GM12878 (cell line): ENCODE measurements at regions not wholly inside any gene's neighbourhood (a gene's known extent, or its start where the extent isn't known, plus 50 kb on each side); places are given as distances from the start of the nearest gene placed in this dataset.

ENCODE experiments used
- ATAC-seq: fragments of 200-7000 bp; cut with Tn5 transposase; 3 replicates; pipeline ENCODE4 v1.9.1; 2020; ENCODE audit warnings: mild to moderate bottlenecking, moderate library complexity
- BruUV-seq: library from RNA; stranded (reverse); fragments of 400-500 nt; replicated peaks from 2 replicates; lab custom pipeline; 2021; lab: Mats Ljungman, UMichigan
- CTCF ChIA-PET: fragments of 300-600 bp; sonication (Branson Sonifier 250); formaldehyde crosslinking; extraction: SDS; loops from one replicate; lab custom pipeline; 2021; ENCODE audit warnings: inconsistent platforms; lab: Yijun Ruan, JAX
- POLR2A ChIA-PET: fragments of 350-600 bp; formaldehyde crosslinking; extraction: SDS; loops from one replicate; lab custom pipeline; 2021; ENCODE audit warnings: inconsistent platforms; lab: Charles Lee
- RAD21 ChIA-PET: fragments of 300-600 bp; sonication (Branson Sonifier 250); formaldehyde crosslinking; loops from one replicate; lab custom pipeline; 2023; ENCODE audit warnings: antibody characterized with exemption; ENCODE audit not compliant: unreplicated experiment; lab: Charles Lee
- SMC1A ChIA-PET: fragments of 300-600 bp; sonication (Branson Sonifier 250); formaldehyde crosslinking; loops from one replicate; lab custom pipeline; 2023; ENCODE audit not compliant: unreplicated experiment, uncharacterized antibody; lab: Charles Lee
- DNase-seq: peaks from one replicate; pipeline ENCODE4 v3.0.0-alpha.2; 2011; ENCODE audit warnings: low read depth, low spot score
- FAIRE-seq: peaks from 3 replicates; lab custom pipeline; 2011; peaks lifted over from hg19 to GRCh38; lab: Jason Lieb, UNC
- H2AFZ ChIP-seq: 2 replicates; pipeline ENCODE4 v1.6.0; 2011; ENCODE audit warnings: low read depth, low read length, control low read depth; ENCODE audit not compliant: control insufficient read depth
- H3K27ac ChIP-seq: 2 replicates; pipeline ENCODE4 v1.5.1; 2011; ENCODE audit warnings: control low read depth; ENCODE audit not compliant: control insufficient read depth, insufficient read depth
- H3K27me3 ChIP-seq, 2 experiments: replicated peaks in 1 of 2; 2 replicates each; pipeline versions ENCODE4 v1.6.0 to v1.6.1; 2011; ENCODE audit warnings: low read length in 1 of 2; ENCODE audit not compliant: control insufficient read depth in 2 of 2, insufficient read depth in 2 of 2
- H3K36me3 ChIP-seq, 2 experiments: 2 replicates each; pipeline ENCODE4 v1.5.1; 2011; ENCODE audit warnings: low read length in 1 of 2; ENCODE audit not compliant: control insufficient read depth in 2 of 2, insufficient read depth in 2 of 2
- H3K4me1 ChIP-seq: 2 replicates; pipeline ENCODE4 v1.6.1; 2011; ENCODE audit warnings: mild to moderate bottlenecking, low read length, moderate library complexity, mixed read lengths; ENCODE audit not compliant: control insufficient read depth, insufficient read depth
- H3K4me2 ChIP-seq: 2 replicates; pipeline ENCODE4 v1.6.0; 2011; ENCODE audit warnings: control low read depth; ENCODE audit not compliant: control insufficient read depth, insufficient read depth
- H3K4me3 ChIP-seq: fragments of 200-600 bp; sonication (generic); 2 replicates; pipeline ENCODE4 v1.5.1; 2016
- H3K79me2 ChIP-seq: 2 replicates; pipeline ENCODE4 v1.6.0; 2011; ENCODE audit warnings: low read length; ENCODE audit not compliant: control insufficient read depth, insufficient read depth
- H3K9ac ChIP-seq: 2 replicates; pipeline ENCODE4 v1.8.0; 2011; ENCODE audit warnings: low read length, control low read depth, mixed read lengths; ENCODE audit not compliant: control insufficient read depth, insufficient read depth
- H3K9me3 ChIP-seq: replicated peaks from 3 replicates; pipeline ENCODE4 v1.5.1; 2011; ENCODE audit warnings: mild to moderate bottlenecking, low read length; ENCODE audit not compliant: control insufficient read depth, insufficient read depth
- H4K20me1 ChIP-seq: 2 replicates; pipeline ENCODE4 v1.6.0; 2011; ENCODE audit not compliant: control insufficient read depth, insufficient read depth
- CBX3 ChIP-seq: fragments of 200-600 bp; sonication (generic); IDR thresholded peaks from 2 replicates; pipeline ENCODE4 v1.6.1; 2016; ENCODE audit warnings: low read depth, borderline replicate concordance
- CHD4 ChIP-seq: fragments of 200-600 bp; sonication (generic); IDR thresholded peaks from 2 replicates; pipeline ENCODE4 v1.6.1; 2016; ENCODE audit warnings: mild to moderate bottlenecking
- FOS ChIP-seq: IDR thresholded peaks from 3 replicates; pipeline ENCODE4 v1.6.1; 2011; ENCODE audit warnings: borderline replicate concordance; ENCODE audit not compliant: insufficient read length; ENCODE audit errors: extremely low read depth
- HCFC1 ChIP-seq: fragments of 150-350 bp; IDR thresholded peaks from 2 replicates; pipeline ENCODE4 v1.6.1; 2014; ENCODE audit warnings: low read length
- SREBF1 ChIP-seq: IDR thresholded peaks from 2 replicates; pipeline ENCODE4 v1.6.1; 2012; ENCODE audit warnings: mild to moderate bottlenecking, low read length
- ZNF24 ChIP-seq: fragments of 450-650 bp; IDR thresholded peaks from 2 replicates; pipeline ENCODE4 v1.6.1; 2017; ENCODE audit warnings: antibody characterized with exemption, mild to moderate bottlenecking
- WGBS: methylation state at CpG from one replicate; pipeline ENCODE4 v1.1.6; 2016; ENCODE audit warnings: low lambda C conversion rate; ENCODE audit not compliant: insufficient replicate concordance, insufficient coverage; ENCODE audit errors: missing lambda C conversion rate; 5-methylcytosine and 5-hydroxymethylcytosine counted together
- in situ Hi-C: fragments of 300-500 bp; cut with MboI; formaldehyde crosslinking; loops from 9 replicates; pipeline ENCODE4 v1.14.3; 2018; ENCODE audit warnings: mixed read lengths
- intact Hi-C: fragments of 100-400 bp; cut with micrococcal nuclease; formaldehyde crosslinking; loops from one replicate; pipeline ENCODE4 v1.14.2; 2022; ENCODE audit not compliant: unreplicated experiment
- TF ChIP-seq, protein P1 (sequence below): fragments of 450-650 bp; IDR thresholded peaks from 2 replicates; pipeline ENCODE4 v1.6.1; 2017; ENCODE audit warnings: mild to moderate bottlenecking, moderate library complexity
- TF ChIP-seq, protein P2 (sequence below): fragments of 450-650 bp; formaldehyde crosslinking; IDR thresholded peaks from 2 replicates; pipeline ENCODE4 v1.4.0; 2020; ENCODE audit warnings: mild to moderate bottlenecking, moderate library complexity
- TF ChIP-seq, protein P3 (sequence below): IDR thresholded peaks from 2 replicates; pipeline ENCODE4 v1.6.1; 2012; ENCODE audit warnings: low read depth, low read length, improper control_type of control experiment
- TF ChIP-seq, protein P4 (sequence below): IDR thresholded peaks from 2 replicates; pipeline ENCODE4 v1.6.1; 2012; ENCODE audit warnings: low read depth, low read length, improper control_type of control experiment

DNA sequence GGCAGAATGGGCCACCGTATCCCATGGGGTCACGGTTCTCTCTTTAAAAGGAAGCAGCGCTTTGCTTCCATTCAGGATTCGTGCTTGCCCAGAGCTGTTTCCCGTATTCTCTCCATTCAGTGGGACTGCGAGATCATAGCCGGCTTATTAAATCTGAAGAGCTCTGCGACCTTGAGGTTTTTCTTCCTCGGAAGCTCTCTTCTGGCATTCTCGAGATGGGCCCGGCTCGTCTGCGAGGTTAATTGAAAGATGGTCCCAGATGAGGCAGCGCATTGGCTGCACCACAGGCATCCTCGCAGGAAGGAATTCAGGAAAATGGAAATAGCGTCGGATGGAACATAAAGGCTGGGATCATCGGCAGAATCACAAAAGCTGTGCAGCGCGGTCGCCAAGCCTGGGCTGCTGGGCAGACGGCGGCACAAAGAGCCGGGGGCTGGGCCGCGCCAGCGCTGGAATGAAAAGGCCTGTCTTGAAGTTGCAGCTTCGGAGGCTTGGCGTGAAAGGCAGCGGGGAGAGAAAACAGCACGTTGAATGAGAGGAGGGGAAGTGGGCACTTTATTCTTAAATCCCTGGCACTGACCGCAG, 236.2 kb downstream of the IRX2 start (continued):
- no peak for TF ChIP-seq FOS
- TF ChIP-seq HCFC1, result no peak
- TF ChIP-seq, protein P1, sequence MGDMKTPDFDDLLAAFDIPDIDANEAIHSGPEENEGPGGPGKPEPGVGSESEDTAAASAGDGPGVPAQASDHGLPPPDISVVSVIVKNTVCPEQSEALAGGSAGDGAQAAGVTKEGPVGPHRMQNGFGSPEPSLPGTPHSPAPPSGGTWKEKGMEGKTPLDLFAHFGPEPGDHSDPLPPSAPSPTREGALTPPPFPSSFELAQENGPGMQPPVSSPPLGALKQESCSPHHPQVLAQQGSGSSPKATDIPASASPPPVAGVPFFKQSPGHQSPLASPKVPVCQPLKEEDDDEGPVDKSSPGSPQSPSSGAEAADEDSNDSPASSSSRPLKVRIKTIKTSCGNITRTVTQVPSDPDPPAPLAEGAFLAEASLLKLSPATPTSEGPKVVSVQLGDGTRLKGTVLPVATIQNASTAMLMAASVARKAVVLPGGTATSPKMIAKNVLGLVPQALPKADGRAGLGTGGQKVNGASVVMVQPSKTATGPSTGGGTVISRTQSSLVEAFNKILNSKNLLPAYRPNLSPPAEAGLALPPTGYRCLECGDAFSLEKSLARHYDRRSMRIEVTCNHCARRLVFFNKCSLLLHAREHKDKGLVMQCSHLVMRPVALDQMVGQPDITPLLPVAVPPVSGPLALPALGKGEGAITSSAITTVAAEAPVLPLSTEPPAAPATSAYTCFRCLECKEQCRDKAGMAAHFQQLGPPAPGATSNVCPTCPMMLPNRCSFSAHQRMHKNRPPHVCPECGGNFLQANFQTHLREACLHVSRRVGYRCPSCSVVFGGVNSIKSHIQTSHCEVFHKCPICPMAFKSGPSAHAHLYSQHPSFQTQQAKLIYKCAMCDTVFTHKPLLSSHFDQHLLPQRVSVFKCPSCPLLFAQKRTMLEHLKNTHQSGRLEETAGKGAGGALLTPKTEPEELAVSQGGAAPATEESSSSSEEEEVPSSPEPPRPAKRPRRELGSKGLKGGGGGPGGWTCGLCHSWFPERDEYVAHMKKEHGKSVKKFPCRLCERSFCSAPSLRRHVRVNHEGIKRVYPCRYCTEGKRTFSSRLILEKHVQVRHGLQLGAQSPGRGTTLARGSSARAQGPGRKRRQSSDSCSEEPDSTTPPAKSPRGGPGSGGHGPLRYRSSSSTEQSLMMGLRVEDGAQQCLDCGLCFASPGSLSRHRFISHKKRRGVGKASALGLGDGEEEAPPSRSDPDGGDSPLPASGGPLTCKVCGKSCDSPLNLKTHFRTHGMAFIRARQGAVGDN, result no peak
- TF ChIP-seq, protein P2, sequence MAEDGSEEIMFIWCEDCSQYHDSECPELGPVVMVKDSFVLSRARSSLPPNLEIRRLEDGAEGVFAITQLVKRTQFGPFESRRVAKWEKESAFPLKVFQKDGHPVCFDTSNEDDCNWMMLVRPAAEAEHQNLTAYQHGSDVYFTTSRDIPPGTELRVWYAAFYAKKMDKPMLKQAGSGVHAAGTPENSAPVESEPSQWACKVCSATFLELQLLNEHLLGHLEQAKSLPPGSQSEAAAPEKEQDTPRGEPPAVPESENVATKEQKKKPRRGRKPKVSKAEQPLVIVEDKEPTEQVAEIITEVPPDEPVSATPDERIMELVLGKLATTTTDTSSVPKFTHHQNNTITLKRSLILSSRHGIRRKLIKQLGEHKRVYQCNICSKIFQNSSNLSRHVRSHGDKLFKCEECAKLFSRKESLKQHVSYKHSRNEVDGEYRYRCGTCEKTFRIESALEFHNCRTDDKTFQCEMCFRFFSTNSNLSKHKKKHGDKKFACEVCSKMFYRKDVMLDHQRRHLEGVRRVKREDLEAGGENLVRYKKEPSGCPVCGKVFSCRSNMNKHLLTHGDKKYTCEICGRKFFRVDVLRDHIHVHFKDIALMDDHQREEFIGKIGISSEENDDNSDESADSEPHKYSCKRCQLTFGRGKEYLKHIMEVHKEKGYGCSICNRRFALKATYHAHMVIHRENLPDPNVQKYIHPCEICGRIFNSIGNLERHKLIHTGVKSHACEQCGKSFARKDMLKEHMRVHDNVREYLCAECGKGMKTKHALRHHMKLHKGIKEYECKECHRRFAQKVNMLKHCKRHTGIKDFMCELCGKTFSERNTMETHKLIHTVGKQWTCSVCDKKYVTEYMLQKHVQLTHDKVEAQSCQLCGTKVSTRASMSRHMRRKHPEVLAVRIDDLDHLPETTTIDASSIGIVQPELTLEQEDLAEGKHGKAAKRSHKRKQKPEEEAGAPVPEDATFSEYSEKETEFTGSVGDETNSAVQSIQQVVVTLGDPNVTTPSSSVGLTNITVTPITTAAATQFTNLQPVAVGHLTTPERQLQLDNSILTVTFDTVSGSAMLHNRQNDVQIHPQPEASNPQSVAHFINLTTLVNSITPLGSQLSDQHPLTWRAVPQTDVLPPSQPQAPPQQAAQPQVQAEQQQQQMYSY (CRISPR knock-in tag), result no peak

DNA sequence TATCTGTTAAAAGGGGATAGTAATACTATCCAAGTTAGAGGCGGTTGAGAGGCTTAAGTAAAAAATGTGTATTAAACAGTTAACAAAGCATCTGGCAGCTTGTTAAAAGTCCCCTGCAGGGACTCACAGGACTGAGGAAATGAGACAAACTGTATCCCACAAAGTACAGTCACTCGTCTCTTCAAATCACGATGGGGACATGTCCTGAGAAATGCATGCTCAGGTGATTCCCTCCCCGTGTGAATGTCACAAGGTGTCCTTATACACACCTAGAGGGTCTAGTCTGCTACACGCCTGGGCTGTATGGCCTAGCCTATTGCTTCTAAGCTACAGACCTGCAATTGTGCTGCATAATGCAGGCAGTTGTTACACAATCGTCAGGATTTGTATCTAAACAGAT, 237.0 kb downstream of the IRX2 start:
- in situ Hi-C loops (no loop called here), intact Hi-C loops (no loop called here)
- Histone ChIP-seq H3K27me3 (no peaks in the 10 kb centered on the region), H4K20me1 (no peaks in the 10 kb centered on the region), H3K27ac (no peak overlapping the region), H3K36me3 (no peaks in the 10 kb centered on the region), H3K4me3 (no peak overlapping the region), H3K9me3 (no peaks in the 10 kb centered on the region; the same call in 2 of the 3 replicates), H3K79me2 (no peaks in the 10 kb centered on the region), H3K4me1 (no peaks in the 10 kb centered on the region), H2AFZ (no peak overlapping the region), H3K9ac (no peak overlapping the region), H3K4me2 (no peak overlapping the region)
- ChIA-PET POLR2A (no interaction called here), RAD21 (no interaction called here), SMC1A (no interaction called here), CTCF (no interaction called here)
- WGBS, result 4% methylated on average over 6 of the region's 6 CpGs
- no peak for FAIRE-seq
- no TSS peak for BruUV-seq
- no peak for DNase-seq
- ATAC-seq, result no peak
- TF ChIP-seq, protein P3, sequence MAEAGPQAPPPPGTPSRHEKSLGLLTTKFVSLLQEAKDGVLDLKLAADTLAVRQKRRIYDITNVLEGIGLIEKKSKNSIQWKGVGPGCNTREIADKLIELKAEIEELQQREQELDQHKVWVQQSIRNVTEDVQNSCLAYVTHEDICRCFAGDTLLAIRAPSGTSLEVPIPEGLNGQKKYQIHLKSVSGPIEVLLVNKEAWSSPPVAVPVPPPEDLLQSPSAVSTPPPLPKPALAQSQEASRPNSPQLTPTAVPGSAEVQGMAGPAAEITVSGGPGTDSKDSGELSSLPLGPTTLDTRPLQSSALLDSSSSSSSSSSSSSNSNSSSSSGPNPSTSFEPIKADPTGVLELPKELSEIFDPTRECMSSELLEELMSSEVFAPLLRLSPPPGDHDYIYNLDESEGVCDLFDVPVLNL, result no peak
- TF ChIP-seq CBX3 (no peak), ZNF24 (no peak), CHD4 (no peak), SREBF1 (no peak)
- TF ChIP-seq, protein P4, sequence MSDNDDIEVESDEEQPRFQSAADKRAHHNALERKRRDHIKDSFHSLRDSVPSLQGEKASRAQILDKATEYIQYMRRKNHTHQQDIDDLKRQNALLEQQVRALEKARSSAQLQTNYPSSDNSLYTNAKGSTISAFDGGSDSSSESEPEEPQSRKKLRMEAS, result no peak
